ENCODE measurements at regions not wholly inside any gene's neighbourhood (a gene's known extent, or its start where the extent isn't known, plus 50 kb on each side); places are given as distances from the start of the nearest gene placed in this dataset.

- no peak for DNase-seq (ENCODE audit: low read depth, low spot score)
- in situ Hi-C loops (cut with HindIII; ENCODE audit: low pct_unique_long_range_greater_than_20kb, low sequenced_read_pairs) (no loop called here), intact Hi-C loops (cut with micrococcal nuclease; ENCODE audit: unreplicated experiment) (no loop called here)
- no TSS peak for BruUV-seq (replicated peaks)
- ChIA-PET POLR2A (no interaction called here), CTCF (no interaction called here)
- Histone ChIP-seq H3K27me3 (ENCODE audit: control insufficient read depth, insufficient read depth, low read length) (no peaks in the 10 kb centered on the region; the same call in 1 of the 2 replicates), H3K27ac (ENCODE audit: low read length) (no peak overlapping the region), H3K4me3 (ENCODE audit: low read depth in 2 of 2, low read length in 2 of 2) (no peak overlapping the region), H3K4me1 (ENCODE audit: control insufficient read depth, insufficient read depth, low read length) (no peaks in the 10 kb centered on the region), H3K9me3 (ENCODE audit: control insufficient read depth, insufficient read depth, low read depth, low read length) (no peaks in the 10 kb centered on the region), H3K36me3 (ENCODE audit: control insufficient read depth, insufficient read depth, low read length) (no peaks in the 10 kb centered on the region)
- ATAC-seq: no peak
- TF ChIP-seq POLR2AphosphoS5 (IDR thresholded peaks at IDR 0.05; ENCODE audit: low read depth, low read length) (no peak), CTCF (IDR thresholded peaks at IDR 0.05) (no peak), SIN3A (IDR thresholded peaks at IDR 0.05; ENCODE audit: borderline replicate concordance, insufficient read depth, low read depth, low read length) (no peak), TCF7L2 (IDR thresholded peaks at IDR 0.05; ENCODE audit: low read depth, low read length) (no peak), REST (IDR thresholded peaks at IDR 0.05; ENCODE audit: insufficient read depth in 1 of 2, low read depth in 2 of 2, low read length in 1 of 2) (no peak)
Observed at GRCh38 chr12:13373131-13373530, 176.6 kb downstream of the EMP1 start.

GRCh38 chr12:13372386-13372785 is 175.9 kb downstream of the EMP1 start:
- Histone ChIP-seq H3K9me3 (ENCODE audit: control insufficient read depth, insufficient read depth, low read depth, low read length) (no peaks in the 10 kb centered on the region), H3K4me1 (ENCODE audit: control insufficient read depth, insufficient read depth, low read length) (no peaks in the 10 kb centered on the region), H3K4me3 (ENCODE audit: low read depth in 2 of 2, low read length in 2 of 2) (no peak overlapping the region), H3K27ac (ENCODE audit: low read length) (no peak overlapping the region), H3K36me3 (ENCODE audit: control insufficient read depth, insufficient read depth, low read length) (no peaks in the 10 kb centered on the region), H3K27me3 (ENCODE audit: control insufficient read depth, insufficient read depth, low read length) (no peaks in the 10 kb centered on the region; the same call in 1 of the 2 replicates)
- ChIA-PET CTCF (no interaction called here), POLR2A (no interaction called here)
- in situ Hi-C loops (cut with HindIII; ENCODE audit: low pct_unique_long_range_greater_than_20kb, low sequenced_read_pairs) (no loop called here), intact Hi-C loops (cut with micrococcal nuclease; ENCODE audit: unreplicated experiment) (no loop called here)
- DNase-seq (ENCODE audit: low read depth, low spot score) (no peak), ATAC-seq (no peak)
- no peak for TF ChIP-seq TCF7L2 (IDR thresholded peaks at IDR 0.05; ENCODE audit: low read depth, low read length)
- TF ChIP-seq CTCF (IDR thresholded peaks at IDR 0.05): no peak
- TF ChIP-seq REST (IDR thresholded peaks at IDR 0.05; ENCODE audit: insufficient read depth in 1 of 2, low read depth in 2 of 2, low read length in 1 of 2): no peak
- TF ChIP-seq POLR2AphosphoS5 (IDR thresholded peaks at IDR 0.05; ENCODE audit: low read depth, low read length): no peak
- TF ChIP-seq SIN3A (IDR thresholded peaks at IDR 0.05; ENCODE audit: borderline replicate concordance, insufficient read depth, low read depth, low read length): no peak
- no TSS peak for BruUV-seq (replicated peaks)

Data from Panc1 (cell line).